ENCODE measurements at regions not wholly inside any gene's neighbourhood (a gene's known extent, or its start where the extent isn't known, plus 50 kb on each side); places are given as distances from the start of the nearest gene placed in this dataset.

GRCh38 chr15:77771616-77772015 is 138.9 kb upstream of the LINGO1 start:
- no peak overlapping the region for H3K4me3 ChIP-seq (ENCODE audit: low read depth, low read length)

- H3K4me3 ChIP-seq (ENCODE audit: low read depth, low read length) = no peak overlapping the region
Observed at GRCh38 chr15:77769700-77770099, 137.0 kb upstream of the LINGO1 start.

DNA sequence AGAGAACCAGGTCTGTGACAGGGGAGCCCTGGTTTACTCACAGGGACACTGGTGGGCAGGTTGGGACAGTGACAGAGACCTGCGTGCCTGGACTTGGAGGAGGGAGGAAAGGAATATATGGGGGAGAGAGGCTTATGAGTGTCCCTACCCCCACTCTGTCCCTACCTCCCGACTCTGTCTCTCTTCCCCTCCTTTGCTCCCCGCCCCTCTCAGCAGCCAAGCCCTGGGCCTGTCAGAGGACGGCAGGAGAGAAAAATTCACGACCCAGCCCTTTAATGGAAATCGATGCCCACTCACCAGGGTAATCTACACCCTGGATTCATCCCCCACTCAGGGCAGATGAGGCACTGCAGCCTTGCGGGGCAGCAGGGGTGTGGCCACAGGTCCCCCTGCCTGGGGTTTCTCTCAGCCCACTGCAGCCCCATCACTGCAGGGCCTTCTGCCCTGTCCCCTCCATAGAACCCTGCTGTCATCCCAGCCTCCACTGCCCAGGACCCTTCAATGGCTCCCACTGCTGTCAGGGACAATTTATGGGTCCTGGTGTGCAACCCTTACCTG is 135.9 kb upstream of the LINGO1 start:
- no peak overlapping the region for H3K4me3 ChIP-seq (ENCODE audit: low read depth, low read length)

- no peak overlapping the region for H3K4me3 ChIP-seq (ENCODE audit: low read depth, low read length)
Observed at GRCh38 chr15:77768107-77768506, 135.4 kb upstream of the LINGO1 start.

GRCh38 chr15:77764095-77764494 is 131.4 kb upstream of the LINGO1 start:
- H3K4me3 ChIP-seq (ENCODE audit: low read depth, low read length) = no peak overlapping the region

GRCh38 chr15:77762747-77763355 is 130.1 kb upstream of the LINGO1 start:
- no peak overlapping the region for H3K4me3 ChIP-seq (ENCODE audit: low read depth, low read length)

DNA sequence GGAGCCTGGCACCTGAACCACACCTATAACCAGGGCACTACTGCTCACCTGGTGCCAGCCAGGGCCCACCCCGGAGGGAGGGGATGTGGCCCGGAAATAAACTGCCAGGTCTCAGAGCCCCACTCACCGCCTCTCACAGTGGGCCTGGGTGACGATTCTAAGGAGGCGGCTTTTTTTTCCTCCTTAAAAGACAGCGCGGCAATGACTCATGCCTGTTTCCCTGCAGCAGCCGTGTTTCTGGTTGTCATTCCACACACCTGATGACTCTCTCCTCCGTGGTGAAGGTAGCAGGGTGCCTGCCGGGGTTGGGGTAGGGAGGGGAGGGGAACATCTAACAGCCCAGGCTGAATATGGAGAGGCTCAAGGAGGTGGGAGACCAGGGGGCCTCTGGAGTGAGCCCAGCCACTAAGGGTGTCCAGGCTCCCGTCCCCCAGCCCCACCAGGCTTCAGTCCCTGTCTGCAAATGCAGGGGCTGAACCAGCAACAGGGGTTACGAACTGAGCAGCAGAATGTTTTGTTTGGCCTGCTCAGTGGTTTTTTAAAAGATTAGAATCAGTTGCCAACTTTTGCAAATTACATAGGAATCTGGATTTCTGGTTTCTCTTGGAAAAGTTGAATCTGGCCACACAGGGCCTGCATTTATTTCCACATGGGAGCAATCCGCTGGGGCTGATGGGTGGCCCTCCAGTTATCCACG is 127.3 kb upstream of the LINGO1 start:
- no peak overlapping the region for H3K4me3 ChIP-seq (ENCODE audit: low read depth, low read length)

GRCh38 chr15:77753939-77754338 is 121.2 kb upstream of the LINGO1 start:
- no peak overlapping the region for H3K4me3 ChIP-seq (ENCODE audit: low read depth, low read length)

DNA sequence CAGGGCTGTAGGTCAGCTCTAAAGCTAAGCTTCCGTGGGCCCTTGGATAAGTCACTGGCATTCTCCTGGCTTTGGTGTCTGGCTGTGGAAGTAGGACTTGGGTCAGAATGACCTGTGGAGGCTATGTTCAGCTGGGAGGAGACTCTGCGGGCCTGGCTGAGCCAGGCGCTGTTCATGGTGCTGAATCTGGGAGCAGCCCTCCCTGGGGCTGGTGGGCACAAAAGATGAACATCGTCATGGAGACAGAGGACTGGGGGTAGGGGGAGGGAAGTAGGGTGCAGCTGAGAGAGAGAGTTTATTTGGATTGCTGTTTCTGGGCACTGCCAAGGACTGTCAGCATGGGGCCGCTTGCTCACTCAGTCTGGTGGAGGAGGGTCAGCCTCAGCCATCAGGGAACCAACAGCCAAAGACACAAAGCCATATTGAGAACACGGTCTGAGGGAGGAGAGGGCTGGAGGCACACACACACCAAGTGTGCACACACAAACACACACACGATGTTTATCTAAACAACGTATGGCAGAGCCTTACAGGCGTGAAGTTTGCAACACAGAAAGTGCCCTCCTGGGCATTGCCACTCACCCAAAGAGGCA is 120.7 kb upstream of the LINGO1 start:
- H3K4me3 ChIP-seq (ENCODE audit: low read depth, low read length) = no peak overlapping the region

DNA sequence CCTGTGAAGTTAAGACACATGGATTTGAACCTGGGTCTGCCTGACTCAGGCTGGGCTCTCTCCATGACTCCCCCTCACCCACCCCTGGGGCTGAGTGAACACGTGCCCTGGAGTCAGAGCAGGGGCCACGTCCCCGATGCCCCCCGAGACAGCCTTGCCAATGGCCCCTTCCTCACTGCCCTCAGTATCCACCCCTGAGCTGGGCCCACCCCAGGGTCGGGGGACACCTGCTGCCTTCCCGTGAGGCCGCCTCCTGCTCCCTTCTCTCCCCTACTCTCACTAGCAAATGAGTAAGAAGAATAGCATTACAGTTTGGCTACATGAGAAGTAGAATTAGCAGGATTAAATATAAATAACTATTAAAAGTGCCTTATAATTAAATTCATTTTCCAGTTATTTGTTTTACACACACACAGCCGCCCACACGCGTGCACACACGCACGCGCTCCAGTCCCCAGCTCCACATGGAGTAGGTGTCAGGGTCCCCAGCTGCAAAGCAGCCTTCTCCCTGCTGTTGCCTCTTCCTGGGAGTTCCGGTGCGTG is 117.4 kb upstream of the LINGO1 start:
- no peak overlapping the region for H3K4me3 ChIP-seq (ENCODE audit: low read depth, low read length)

GRCh38 chr15:77749236-77749997 is 116.7 kb upstream of the LINGO1 start:
- H3K4me3 ChIP-seq (ENCODE audit: low read depth, low read length) = no peak overlapping the region

DNA sequence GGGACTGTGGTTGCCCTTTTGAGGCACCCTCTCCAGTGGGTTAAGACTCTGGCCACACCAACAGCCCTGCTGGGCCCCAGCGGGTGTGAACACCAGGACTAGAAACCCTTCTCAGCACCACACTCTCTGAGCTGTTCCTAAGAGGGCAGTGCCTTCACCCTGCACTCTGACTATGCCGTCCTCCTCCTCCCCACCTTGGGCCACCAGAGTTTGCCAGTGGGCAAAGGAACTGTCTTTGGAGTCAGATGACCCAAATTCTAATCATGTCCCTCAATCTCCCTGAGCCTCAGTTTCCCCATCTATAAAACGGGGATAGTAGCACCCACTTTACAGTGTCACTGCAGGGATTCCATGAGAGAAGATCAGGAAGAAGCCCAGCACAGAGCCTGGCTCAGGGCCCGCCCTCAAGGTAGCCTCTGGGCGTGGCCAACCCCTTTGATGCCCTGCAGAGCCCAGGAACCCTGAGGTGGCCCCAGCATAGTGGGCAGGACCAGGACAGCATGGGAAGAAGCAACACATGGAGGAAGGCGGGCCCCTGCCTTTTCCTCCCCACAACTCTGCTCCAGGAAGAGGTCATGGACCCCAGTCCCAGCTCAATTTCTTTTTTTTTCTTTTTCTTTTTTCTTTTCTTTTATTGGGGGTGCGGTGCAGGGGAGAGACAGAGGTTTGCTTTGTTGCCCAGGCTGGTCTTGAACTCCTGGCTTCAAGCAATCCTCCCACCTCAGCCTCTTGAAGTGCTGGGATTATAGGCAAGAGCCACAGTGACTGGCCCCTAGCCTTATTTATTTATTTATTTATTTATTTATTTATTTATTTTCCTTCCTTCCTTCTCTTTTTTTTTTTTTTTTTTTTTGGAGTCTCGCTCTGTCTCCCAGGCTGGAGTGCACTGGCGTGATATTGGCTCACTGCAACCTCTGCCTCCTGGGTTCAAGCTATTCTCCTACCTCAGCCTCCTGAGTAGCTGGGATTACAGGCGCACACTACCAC is 115.7 kb upstream of the LINGO1 start:
- H3K4me3 ChIP-seq (ENCODE audit: low read depth, low read length) = no peak overlapping the region

- H3K4me3 ChIP-seq (ENCODE audit: low read depth, low read length) = no peak overlapping the region
Observed at GRCh38 chr15:77747175-77748077, 114.7 kb upstream of the LINGO1 start.

DNA sequence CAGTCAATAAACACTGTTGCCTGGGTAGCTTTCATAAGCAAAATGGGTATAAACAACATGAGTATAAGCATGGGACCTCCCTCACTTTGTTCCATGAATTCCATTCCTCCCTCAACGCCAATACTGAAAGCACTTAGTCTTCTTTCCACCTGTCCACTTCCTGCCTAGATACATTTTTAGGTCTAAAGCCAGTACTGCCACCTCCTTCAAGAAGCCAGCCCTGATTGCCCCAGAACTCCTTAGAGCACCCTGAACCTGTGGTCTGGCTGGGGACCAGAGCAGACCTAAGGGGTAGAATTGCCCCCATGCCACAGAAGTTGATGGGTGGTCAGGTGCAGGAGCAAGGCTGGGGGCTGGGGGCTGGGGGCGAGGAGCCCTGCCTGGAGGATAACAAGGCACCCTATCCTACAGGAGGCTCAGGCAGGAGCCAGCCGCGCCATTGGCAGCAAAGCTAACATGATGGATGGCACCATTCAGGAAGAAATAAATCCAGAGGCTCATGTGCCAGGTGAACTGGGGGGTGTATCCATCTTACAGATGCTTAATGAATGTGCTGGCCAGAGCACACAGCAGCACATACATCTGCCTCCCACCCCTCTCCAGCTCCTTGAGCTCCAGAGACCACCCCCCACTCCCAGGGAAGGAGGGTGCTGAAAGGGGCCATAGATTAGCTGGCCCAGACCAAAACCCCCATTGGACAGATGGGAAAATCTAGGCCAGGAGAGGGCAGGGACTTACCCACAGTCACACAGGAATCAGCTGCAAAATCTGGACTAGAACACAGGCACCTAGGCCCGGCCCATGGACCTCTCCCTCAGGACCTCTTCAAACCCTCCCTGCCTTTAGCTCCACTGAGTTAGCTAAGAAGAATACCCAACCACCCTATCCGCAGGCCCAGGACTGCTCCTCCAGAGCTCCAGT is 113.8 kb upstream of the LINGO1 start:
- no peak overlapping the region for H3K4me3 ChIP-seq (ENCODE audit: low read depth, low read length)

DNA sequence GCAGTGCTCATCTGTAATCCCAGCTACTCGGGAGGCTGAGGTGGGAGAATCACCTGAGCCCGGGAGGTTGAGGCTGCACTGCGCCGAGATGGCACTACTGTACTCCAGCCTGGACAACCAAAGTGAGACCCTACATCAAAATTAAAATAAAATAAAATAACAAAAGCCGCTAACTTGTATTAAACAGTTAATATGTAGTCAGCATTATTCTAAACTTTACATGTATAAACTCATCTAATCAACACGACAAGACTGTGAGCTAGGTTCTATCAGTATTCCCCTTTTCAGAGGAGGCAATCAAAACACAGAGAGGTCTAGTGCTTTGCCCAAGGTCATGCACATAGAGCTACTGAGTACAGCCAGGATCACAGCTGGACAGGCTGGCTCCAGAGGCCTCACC is 111.7 kb upstream of the LINGO1 start:
- no peak overlapping the region for H3K4me3 ChIP-seq (ENCODE audit: low read depth, low read length)

GRCh38 chr15:77742570-77742969 is 109.9 kb upstream of the LINGO1 start:
- no peak overlapping the region for H3K4me3 ChIP-seq (ENCODE audit: low read depth, low read length)

DNA sequence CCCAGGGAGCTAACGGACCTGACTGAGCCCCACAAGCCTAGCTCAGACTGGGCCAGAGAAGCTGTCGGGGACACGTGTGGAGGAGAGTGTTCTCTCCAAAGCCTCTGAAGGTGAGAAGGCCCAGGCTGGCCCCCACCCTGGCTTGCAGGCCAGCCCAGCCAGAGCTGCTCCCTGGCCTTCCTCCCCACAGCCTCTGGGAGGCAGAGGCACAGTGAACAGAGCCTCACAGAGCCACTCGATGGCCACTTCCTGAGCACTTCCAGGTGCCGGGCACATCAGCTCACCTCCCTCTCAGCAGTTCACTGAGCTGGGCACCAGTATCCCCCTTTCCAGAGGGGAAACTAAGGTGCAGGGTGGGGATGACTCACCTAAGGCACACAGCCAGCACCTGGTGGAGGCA is 109.4 kb upstream of the LINGO1 start:
- H3K4me3 ChIP-seq (ENCODE audit: low read depth, low read length) = no peak overlapping the region

- no peak overlapping the region for H3K4me3 ChIP-seq (ENCODE audit: low read depth, low read length)
Observed at GRCh38 chr15:77741106-77741505, 108.4 kb upstream of the LINGO1 start.
